Pons (tissue), 1 donor: ENCODE measurements at regions not wholly inside any gene's neighbourhood (a gene's known extent, or its start where the extent isn't known, plus 50 kb on each side); places are given as distances from the start of the nearest gene placed in this dataset.

Experiments used
- DNase-seq: peaks from one replicate; pipeline ENCODE4 v3.0.0-alpha.2; 2016; ENCODE audit warnings: low spot score

DNA sequence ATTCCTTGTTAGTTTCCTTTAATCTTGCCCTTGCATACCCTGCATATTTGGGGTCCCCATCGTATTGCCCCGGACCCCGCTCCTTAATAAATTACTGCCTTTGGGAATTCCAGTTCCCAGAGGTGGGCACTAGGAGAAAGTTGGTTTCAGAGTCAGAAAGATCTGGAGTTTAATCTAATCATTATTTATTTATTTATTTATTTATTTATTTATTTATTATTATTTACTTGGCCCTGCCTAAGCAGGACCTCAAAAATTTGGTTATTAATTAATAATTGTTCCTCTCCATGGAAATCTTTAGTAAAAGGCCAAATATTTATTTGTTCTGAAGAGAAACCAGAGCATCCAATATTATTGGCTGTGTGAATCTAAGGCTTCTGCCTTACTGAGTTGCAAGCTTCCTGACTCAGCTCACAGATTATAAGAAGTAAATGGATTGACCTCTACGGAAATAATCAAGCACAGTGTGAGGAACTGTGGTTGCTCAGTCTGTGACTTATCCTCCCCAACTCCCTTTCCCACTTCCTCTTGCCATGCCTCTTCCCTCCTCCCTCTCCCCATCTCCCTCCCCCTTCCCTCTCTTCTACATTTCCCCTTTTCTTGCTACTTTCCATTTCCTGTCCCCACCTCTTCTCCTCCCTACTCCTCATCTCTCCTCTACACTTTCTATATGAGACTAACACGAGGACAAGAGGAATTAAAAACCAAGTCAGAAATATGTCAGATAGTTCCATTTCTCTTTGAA lies 61.5 kb upstream of the AP1S2 start:
- DNase-seq, result no peak

- no peak for DNase-seq
These were observed 59.9 kb upstream of the AP1S2 start for GRCh38 chrX:15914486-15914885.

DNA sequence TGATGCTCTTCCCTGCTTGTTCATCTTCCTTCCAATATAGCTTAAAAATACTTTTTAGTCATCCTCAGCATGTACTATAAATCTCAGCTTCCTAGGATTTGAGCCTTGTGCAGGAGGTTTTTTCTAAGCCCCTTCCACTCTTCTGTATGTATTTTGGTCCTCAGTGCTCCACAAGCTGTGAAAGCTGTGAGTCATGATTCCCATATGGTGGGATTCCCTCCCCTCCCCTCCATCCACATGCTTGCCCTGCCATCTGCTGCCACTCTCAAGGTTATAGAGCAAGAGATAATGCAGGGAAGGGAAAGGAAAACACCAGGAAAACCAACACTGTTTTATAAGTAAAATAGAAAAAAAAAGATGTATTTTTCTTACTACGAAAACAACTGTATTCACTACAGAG lies 58.5 kb upstream of the AP1S2 start:
- no peak for DNase-seq

GRCh38 chrX:15911734-15912550 lies 57.3 kb upstream of the AP1S2 start:
- peak; percentile 56 for DNase-seq

DNA sequence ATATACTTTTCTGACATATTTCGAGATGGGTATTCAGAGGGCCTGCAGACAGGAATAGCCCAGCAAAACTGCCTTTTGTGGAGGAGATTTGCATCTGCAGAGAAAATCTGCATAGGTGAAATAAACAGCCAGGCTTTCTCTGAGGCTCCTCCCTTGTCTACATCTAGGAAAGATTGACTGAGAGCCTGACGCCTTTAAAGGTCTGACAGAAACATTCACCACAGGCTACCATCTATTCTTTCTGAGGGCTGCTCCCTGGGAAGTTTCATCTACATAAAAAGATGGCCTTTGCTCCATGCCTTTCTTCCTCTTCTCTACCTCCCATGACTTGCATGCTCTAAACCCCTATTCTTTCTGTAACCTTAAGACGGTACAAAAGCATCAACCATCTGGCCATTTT lies 55.0 kb upstream of the AP1S2 start:
- no peak for DNase-seq

- DNase-seq, result peak; percentile 82
These were observed 54.1 kb upstream of the AP1S2 start for GRCh38 chrX:15908603-15909290.

DNA sequence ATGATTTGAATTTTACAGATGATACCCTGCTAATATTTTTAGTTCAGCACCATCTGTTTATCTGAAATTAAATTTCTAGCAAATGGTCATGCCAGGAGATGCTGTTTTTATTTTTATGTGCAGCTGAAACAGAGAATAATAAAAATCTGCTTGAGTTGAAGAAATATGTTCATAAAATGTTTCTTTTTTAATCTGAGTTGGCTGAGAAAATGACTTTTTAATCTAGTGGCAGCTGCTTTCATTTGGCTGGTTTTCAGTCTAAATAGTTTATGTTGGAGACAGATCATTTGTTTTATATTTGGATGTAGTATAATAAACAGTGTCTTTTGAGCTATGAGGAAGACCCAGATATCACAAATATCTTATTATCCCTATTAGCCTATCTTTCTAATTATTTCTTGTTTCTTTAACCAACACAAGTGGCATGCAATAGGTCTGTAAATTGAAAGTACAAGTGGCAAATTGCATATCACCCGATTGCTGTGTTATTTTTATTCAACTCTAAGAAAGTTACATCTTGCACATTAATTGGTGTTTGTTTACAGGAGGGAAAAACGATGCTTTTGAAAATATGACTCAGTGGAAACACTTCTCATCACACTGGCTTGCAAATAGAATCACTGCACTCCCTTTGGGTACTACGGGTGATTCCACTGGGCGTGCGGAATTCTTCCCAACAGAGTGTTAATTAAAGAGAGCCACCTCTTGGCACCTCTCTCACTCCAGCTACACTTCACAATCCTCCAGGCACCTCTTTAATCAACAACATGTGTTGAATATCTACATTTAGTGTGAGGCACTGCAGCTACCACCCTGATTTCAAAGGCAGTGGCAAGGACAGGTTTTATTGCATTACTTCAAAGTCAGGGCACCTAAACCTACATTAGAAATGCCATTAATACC lies 51.7 kb upstream of the AP1S2 start:
- no peak for DNase-seq
